Renal pelvis (tissue), 1 donor: ENCODE measurements at regions not wholly inside any gene's neighbourhood (a gene's known extent, or its start where the extent isn't known, plus 50 kb on each side); places are given as distances from the start of the nearest gene placed in this dataset.
A peak's percentile ranks its signal among the peaks of the same experiment; 100 is the strongest.
"Not testable (repeated sequence)": the region's sequence is repeated elsewhere in the genome, so short reads cannot be mapped to it uniquely, and the experiment has no call there.

ENCODE experiments used
- DNase-seq: peaks from one replicate; pipeline ENCODE4 v3.0.0-alpha.2; 2013

- DNase-seq, result not testable (repeated sequence)
Measured at GRCh38 chr5:36426070-36426469, 124.4 kb upstream of the RANBP3L start.

GRCh38 chr5:36435516-36435915 is 133.8 kb upstream of the RANBP3L start:
- no peak for DNase-seq

GRCh38 chr5:36436306-36436705 is 134.6 kb upstream of the RANBP3L start:
- DNase-seq, result no peak

- DNase-seq, result no peak
Measured at GRCh38 chr5:36438765-36439561, 137.3 kb upstream of the RANBP3L start.

GRCh38 chr5:36440300-36440699 is 138.6 kb upstream of the RANBP3L start:
- DNase-seq, result no peak

GRCh38 chr5:36441280-36441679 is 139.6 kb upstream of the RANBP3L start:
- DNase-seq, result no peak

- no peak for DNase-seq
Measured at GRCh38 chr5:36442352-36442751, 140.7 kb upstream of the RANBP3L start.

GRCh38 chr5:36442796-36443195 is 141.1 kb upstream of the RANBP3L start:
- DNase-seq, result no peak

- no peak for DNase-seq
Measured at GRCh38 chr5:36443941-36444340, 142.2 kb upstream of the RANBP3L start.

- DNase-seq, result no peak
Measured at GRCh38 chr5:36444582-36445418, 143.1 kb upstream of the RANBP3L start.

- DNase-seq, result no peak
Measured at GRCh38 chr5:36447776-36448175, 146.1 kb upstream of the RANBP3L start.

- DNase-seq, result no peak
Measured at GRCh38 chr5:36450229-36451014, 148.7 kb upstream of the RANBP3L start.

- peak; percentile 30 for DNase-seq
Measured at GRCh38 chr5:36452424-36453006, 150.8 kb upstream of the RANBP3L start.

GRCh38 chr5:36457511-36458270 is 148.7 kb upstream of the SLC1A3 start:
- DNase-seq, result no peak

- no peak for DNase-seq
Measured at GRCh38 chr5:36458746-36459145, 147.7 kb upstream of the SLC1A3 start.

GRCh38 chr5:36459176-36460135 is 146.9 kb upstream of the SLC1A3 start:
- no peak for DNase-seq

GRCh38 chr5:36462295-36463021 is 143.9 kb upstream of the SLC1A3 start:
- no peak for DNase-seq

GRCh38 chr5:36475942-36476341 is 130.5 kb upstream of the SLC1A3 start:
- not testable (repeated sequence) for DNase-seq

GRCh38 chr5:36478646-36479317 is 127.6 kb upstream of the SLC1A3 start:
- no peak for DNase-seq
